Choroid plexus epithelial cell (primary cell): ENCODE measurements at regions not wholly inside any gene's neighbourhood (a gene's known extent, or its start where the extent isn't known, plus 50 kb on each side); places are given as distances from the start of the nearest gene placed in this dataset.
"Not testable (repeated sequence)": the region's sequence is repeated elsewhere in the genome, so short reads cannot be mapped to it uniquely, and the experiment has no call there.

Experiments used
- DNase-seq: peaks from one replicate; pipeline ENCODE4 v3.0.0-alpha.2; 2010; ENCODE audit warnings: low read depth
- H3K4me3 ChIP-seq: 2 replicates; pipeline ENCODE4 v1.5.1; 2011; ENCODE audit warnings: low read depth, mild to moderate bottlenecking, control low read depth, low read length, moderate library complexity
- TF ChIP-seq, protein P1 (sequence below): conservative IDR thresholded peaks from 2 replicates; pipeline ENCODE4 v1.5.1; 2011; ENCODE audit warnings: low read depth, mild to moderate bottlenecking, control low read depth, inconsistent platforms, low read length, moderate library complexity

DNA sequence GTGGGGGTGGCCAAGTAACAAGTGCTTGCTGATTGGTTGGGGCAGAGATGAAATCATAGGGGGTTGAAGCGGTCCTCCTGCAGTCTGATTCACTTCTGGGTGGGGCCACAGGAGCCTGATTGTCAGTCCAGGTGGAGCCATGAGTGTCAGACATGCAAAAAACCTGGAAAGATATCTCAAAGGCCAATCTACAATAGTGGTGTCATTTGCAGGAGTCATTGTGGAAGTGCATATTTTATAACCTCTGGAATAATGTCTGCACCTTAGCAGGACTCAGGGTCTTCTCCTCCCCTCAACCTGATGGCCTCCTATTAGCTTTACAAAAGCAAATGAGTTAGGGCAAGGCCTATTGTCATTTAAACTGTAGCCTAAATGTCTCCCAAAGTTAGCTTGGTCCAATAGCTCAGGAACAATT, 241.4 kb downstream of the NUAK1 start:
- TF ChIP-seq, protein P1, sequence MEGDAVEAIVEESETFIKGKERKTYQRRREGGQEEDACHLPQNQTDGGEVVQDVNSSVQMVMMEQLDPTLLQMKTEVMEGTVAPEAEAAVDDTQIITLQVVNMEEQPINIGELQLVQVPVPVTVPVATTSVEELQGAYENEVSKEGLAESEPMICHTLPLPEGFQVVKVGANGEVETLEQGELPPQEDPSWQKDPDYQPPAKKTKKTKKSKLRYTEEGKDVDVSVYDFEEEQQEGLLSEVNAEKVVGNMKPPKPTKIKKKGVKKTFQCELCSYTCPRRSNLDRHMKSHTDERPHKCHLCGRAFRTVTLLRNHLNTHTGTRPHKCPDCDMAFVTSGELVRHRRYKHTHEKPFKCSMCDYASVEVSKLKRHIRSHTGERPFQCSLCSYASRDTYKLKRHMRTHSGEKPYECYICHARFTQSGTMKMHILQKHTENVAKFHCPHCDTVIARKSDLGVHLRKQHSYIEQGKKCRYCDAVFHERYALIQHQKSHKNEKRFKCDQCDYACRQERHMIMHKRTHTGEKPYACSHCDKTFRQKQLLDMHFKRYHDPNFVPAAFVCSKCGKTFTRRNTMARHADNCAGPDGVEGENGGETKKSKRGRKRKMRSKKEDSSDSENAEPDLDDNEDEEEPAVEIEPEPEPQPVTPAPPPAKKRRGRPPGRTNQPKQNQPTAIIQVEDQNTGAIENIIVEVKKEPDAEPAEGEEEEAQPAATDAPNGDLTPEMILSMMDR, result no peak
- DNase-seq, result no peak
- no peak overlapping the region for H3K4me3 ChIP-seq

GRCh38 chr12:105898271-105898670, 240.5 kb downstream of the NUAK1 start:
- H3K4me3 ChIP-seq, DNase-seq: not testable (repeated sequence)

GRCh38 chr12:105899589-105899988, 239.2 kb downstream of the NUAK1 start:
- no peak for DNase-seq
- no peak overlapping the region for H3K4me3 ChIP-seq
- TF ChIP-seq, protein P1, result no peak

DNA sequence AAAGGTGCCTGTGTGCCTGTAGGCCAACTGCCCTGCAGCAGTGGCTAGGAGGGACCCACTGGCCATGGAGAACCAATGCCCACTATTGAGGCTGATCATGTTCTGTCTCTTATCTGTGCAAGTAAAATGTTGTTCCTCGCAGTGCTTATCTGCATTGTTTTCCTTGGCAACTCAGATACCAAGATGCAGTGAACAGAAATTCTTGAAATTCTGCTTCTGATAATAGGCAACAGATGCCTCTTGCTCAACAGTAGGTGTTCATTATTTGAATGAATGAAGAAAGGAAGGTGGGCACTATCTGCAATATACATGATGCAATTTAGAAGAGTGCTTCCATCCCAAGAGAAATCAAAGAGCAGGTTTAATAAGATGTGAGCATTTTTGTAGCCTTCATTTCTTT, 232.2 kb downstream of the NUAK1 start:
- peak; percentile 47 for DNase-seq
- H3K4me3 ChIP-seq, result no peak overlapping the region
- TF ChIP-seq, protein P1, result no peak

GRCh38 chr12:105907982-105908381, 230.8 kb downstream of the NUAK1 start:
- no peak overlapping the region for H3K4me3 ChIP-seq
- no peak for DNase-seq
- TF ChIP-seq, protein P1, result no peak

DNA sequence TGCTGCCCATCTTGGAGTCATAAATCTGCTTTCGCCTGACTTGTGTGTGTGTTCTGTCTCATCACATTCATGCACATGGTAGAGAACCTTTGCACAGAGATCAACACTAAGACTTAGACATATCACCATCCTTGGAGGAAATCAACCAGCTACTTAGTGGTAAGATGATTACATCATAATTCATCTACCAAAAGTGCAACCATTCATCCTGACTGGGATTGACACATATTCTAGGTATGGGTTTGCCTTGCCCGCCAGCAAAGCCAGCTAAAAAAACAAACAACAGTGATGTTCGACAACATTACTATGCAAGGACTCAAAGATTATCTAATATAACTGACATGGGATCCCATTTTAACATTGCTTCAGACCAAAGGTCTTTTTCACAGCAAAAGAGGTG, 228.7 kb downstream of the NUAK1 start:
- TF ChIP-seq, protein P1, result no peak
- H3K4me3 ChIP-seq, result no peak overlapping the region
- no peak for DNase-seq

GRCh38 chr12:105911966-105912365, 226.8 kb downstream of the NUAK1 start:
- DNase-seq, result no peak
- TF ChIP-seq, protein P1, result no peak
- H3K4me3 ChIP-seq, result no peak overlapping the region
